HG03025 (cell line): ENCODE measurements at regions not wholly inside any gene's neighbourhood (a gene's known extent, or its start where the extent isn't known, plus 50 kb on each side); places are given as distances from the start of the nearest gene placed in this dataset.
"Not testable (repeated sequence)": the region's sequence is repeated elsewhere in the genome, so short reads cannot be mapped to it uniquely, and the experiment has no call there.

Source experiments
- ATAC-seq: cut with Tn5 transposase; IDR thresholded peaks from one replicate; pipeline ENCODE4 v1.9.1; 2021; ENCODE audit warnings: mild to moderate bottlenecking, moderate library complexity; ENCODE audit not compliant: unreplicated experiment, low FRiP score

GRCh38 chr12:20142956-20143355 lies 225.4 kb upstream of the PDE3A start:
- no peak for ATAC-seq

GRCh38 chr12:20144341-20144740 lies 224.0 kb upstream of the PDE3A start:
- peak; percentile 65 for ATAC-seq

DNA sequence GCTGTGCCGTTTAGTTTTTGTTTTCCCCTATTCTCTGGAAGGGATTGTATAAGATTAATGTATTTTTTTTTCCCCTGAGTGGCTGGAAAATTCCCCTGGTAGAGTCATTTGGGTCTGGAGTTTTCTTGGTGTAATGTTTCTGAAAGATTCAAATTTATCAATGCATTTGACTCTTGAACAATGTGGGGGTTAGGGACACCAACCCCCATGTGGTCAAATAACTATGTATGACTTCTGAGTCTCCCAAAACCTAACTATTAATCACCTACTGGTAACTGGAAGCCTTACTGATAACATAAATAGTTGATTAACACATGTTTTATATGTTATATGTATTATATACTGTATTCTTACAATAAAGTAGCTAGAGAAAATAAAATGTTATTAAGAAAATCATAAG lies 220.1 kb upstream of the PDE3A start:
- no peak for ATAC-seq

DNA sequence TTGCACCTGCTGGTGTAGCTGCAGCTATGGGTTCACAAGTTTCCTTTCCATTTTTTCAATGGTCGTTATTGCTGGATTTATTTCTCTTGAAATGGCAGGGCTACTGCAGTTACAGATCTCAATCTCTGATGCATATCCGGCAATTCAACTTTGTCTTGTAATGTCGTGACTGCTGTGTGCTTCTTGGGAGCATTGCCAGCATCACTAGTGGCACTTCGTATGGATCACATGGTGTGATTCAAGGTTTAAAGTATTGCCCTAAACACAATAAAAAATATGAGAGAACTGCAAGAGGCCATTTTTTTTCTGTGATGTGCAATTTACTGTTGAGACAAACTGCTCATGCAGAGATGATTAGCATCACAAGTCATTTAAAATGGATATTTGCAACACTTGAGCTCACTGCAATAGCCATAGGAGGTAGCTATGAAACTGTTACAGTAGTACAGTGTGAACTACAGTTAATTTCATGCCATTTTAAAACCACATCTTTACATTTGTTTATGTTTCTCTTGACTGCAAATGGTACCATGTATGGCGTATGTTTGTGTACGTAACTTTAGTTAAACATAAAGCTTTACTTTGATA lies 217.4 kb upstream of the PDE3A start:
- ATAC-seq, result no peak

GRCh38 chr12:20154052-20154451 lies 214.3 kb upstream of the PDE3A start:
- no peak for ATAC-seq

DNA sequence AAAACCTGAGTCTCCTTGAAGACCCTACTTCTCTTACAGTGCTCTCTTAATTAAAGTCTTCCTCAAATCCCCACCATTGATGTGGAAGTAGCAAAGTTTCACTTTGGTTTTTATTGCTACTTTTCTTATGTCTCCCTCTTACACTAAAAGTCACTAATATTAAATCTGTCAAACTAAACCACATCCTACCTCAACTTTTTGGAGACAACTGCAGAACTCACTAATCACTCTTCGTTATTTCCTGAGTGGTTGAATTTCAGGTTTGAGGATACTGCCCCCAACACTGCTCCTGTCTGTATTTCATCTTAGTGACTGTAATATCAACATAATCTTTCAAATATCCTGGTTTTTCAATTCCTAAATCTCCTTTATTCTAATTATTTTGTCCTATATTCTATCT lies 213.0 kb upstream of the PDE3A start:
- no peak for ATAC-seq

- not testable (repeated sequence) for ATAC-seq
Observed at GRCh38 chr12:20160899-20161298, 207.4 kb upstream of the PDE3A start.

DNA sequence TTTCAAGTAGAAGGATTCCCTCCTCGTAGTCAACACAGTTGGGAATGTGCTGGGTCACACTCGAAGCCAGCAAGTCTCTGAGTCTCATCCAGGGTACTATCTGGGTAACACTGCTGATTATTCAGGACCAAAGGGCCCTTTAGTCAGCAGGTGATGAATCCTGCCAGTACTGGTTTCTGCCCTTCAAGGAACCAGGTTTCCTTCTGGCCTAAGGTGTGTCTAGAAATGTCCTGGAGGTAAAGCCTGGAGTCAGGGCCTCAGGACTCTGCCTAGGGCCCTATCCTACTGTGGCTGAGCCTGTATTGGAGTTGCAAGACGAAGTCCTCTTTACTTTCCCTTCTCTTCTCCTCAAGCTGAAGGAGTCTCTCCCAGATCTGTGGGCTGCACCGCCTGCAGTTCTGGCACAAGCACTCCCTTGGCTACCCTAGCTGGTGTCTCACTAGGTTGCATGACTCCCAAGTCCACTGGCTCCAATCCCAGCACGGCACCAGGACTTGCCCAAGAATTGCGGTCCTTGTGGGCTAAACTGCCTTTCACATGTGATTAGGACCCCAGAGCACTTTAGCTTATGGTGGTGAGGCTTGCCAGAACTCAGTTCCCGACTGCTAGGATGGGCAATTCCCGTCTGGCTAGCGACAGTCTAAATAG lies 193.7 kb upstream of the PDE3A start:
- ATAC-seq, result no peak

- no peak for ATAC-seq
Observed at GRCh38 chr12:20175704-20176388, 192.5 kb upstream of the PDE3A start.

GRCh38 chr12:20181416-20182180 lies 186.7 kb upstream of the PDE3A start:
- ATAC-seq, result no peak

GRCh38 chr12:20183563-20183962 lies 184.8 kb upstream of the PDE3A start:
- no peak for ATAC-seq

DNA sequence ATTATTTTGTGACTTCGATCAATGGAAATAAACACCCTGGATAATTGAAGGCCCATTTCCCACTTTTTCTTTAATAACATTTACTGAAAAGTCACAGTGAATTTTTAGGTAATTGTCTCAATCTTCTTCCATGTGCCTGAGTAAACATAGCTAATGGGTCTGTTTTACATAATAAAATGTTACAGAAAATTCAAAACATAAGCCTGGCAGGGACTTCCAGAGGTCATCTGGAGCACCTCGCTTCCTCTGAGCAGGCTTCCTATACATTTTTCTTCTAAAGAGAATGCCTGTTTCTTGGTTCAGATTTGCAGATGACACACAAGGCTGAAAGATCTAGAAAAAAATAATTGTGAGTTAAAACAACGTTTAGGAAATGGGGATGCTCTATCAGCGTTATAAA lies 183.8 kb upstream of the PDE3A start:
- no peak for ATAC-seq

DNA sequence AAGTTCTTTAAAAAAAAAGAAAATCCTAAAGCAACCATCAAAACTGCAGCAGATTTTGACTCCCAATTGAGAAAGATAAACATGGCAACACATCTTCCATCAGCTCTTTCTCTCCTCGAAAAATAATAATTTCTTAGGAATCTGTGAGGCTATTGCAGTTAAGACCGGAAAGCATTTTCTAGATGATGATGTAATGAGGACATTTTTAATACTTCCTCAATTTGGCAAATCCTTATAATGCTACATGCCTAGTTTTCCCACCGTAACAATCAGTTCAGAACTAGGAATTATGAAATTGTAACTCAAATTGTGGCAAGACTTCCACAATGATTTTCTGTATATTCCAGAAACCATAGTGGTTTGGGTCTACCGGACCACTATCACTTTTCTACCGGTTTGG lies 180.9 kb upstream of the PDE3A start:
- ATAC-seq, result no peak

- no peak for ATAC-seq
Observed at GRCh38 chr12:20188930-20189653, 179.2 kb upstream of the PDE3A start.

DNA sequence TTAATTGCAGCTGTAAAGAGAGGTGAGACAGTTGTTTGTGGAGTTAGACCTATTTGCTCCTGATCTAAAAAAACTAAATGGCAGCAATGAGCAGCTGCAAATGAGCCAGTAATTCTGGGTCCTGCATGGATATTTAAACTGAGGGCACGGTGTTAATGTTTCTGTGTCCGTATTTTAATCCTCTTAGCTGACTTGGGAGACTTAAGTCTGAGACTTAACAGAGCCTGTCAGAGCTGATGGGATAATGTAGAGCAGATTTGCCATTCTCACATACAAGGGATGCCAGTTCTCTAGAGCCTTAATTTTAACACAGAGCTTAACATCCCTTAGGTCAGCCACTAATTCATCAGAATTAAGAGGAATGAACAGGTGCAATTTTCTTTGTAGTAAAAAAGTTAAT lies 178.6 kb upstream of the PDE3A start:
- no peak for ATAC-seq

DNA sequence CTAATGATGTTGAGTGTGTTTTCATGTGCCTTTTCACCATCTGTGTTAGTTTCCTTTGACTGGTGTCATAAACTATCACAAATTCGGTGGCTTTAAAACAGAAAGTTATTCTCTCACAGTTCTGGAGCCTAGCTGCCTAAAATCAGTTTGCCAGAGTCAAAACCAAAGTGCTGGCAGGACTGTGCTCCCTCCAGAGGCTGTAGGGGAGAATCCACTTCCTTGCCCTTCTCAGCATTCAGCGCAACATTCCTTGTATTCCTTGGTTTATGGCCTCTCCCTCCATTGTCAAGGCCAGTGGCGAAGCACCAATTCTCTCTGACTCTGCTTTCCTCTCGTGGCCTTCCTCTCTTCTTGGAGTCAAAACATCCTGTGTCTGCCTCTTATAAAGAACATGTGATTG lies 174.2 kb upstream of the PDE3A start:
- no peak for ATAC-seq

GRCh38 chr12:20196767-20197166 lies 171.6 kb upstream of the PDE3A start:
- ATAC-seq, result no peak

DNA sequence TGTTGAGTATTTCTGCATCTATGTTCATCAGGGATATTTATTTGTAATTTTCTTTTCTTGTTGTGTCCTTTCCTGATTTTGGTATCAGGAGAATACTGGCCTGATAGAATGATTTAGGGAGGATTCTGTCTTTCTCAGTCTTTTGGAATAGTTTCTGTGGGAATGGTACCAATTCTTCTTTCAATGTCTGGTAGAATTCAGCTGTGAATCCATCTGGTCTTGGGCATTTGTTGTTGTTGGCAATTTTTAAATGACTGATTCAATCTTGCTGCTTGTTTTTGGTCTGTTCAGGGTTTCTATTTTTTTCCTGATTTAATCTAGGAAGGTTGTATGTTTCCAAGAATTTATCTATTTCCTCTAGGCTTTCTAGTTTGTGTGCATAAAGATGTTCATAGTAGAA lies 170.9 kb upstream of the PDE3A start:
- ATAC-seq, result no peak

DNA sequence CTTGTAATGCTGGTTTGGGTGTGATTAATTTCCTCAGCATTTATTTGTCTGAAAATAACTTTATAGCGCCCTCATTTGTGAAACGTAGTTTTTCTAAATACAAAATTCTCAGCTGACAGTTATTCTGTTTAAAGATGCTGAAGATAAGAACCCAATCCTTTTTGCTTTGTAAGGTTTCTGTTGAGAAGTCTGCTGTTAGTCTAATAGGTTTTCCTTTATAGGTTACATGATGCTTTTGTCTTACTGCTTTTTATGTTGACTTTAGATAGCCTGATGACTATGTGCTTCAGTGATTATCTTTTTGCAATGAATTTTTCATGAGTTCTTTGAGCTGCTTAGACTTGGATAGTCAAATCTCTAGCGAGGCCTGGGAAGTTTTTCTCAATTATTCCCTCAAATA lies 168.6 kb upstream of the PDE3A start:
- ATAC-seq, result no peak

DNA sequence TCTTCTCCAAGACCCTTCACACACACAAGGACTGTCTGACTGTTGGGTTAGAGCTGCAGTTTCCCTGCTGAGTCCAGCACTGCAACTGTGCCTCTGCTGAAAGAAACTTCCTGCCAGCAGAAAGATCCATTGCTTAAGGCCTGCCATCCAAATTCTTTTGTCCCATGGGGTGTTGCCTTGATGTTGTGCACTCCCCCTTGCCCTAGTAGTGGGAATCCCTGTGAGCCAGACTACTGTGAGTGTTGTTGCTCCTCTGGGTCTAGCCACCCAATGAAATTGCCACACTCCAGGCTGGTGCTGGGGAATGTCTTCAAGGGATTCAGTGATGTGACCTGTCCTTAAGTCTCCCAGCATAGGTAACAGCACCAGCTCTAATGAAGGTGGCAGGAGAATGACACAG lies 166.6 kb upstream of the PDE3A start:
- no peak for ATAC-seq

- no peak for ATAC-seq
Observed at GRCh38 chr12:20205854-20206253, 162.5 kb upstream of the PDE3A start.
